NB4 (cell line): ENCODE measurements at regions not wholly inside any gene's neighbourhood (a gene's known extent, or its start where the extent isn't known, plus 50 kb on each side); places are given as distances from the start of the nearest gene placed in this dataset.

Experiments used
- DNase-seq: peaks from one replicate; pipeline ENCODE4 v3.0.0; 2010; ENCODE audit warnings: low read depth
- H3K4me3 ChIP-seq: one replicate; pipeline ENCODE4 v1.5.1; 2011; ENCODE audit warnings: mild to moderate bottlenecking, low read depth, low read length, moderate library complexity
- CTCF ChIP-seq: IDR thresholded peaks from one replicate; pipeline ENCODE4 v1.5.1; 2012; ENCODE audit warnings: low read depth, low read length
- MAX ChIP-seq: IDR thresholded peaks from 2 replicates; pipeline ENCODE4 v1.6.1; 2011; ENCODE audit warnings: low read depth, low read length
- MYC ChIP-seq: IDR thresholded peaks from 2 replicates; pipeline ENCODE4 v1.6.1; 2011; ENCODE audit warnings: low read depth, low read length
- POLR2A ChIP-seq: IDR thresholded peaks from 2 replicates; pipeline ENCODE4 v1.6.1; 2011; ENCODE audit warnings: mild to moderate bottlenecking; ENCODE audit not compliant: insufficient read length; ENCODE audit errors: extremely low read depth

GRCh38 chr4:180769791-180770190 lies 1473.4 kb upstream of the TENM3 start:
- no peak for TF ChIP-seq POLR2A
- TF ChIP-seq MYC = no peak
- TF ChIP-seq MAX = no peak
- no peak for TF ChIP-seq CTCF
- no peak overlapping the region for H3K4me3 ChIP-seq
- no peak for DNase-seq

- H3K4me3 ChIP-seq = no peak overlapping the region
- DNase-seq = no peak
- TF ChIP-seq CTCF (no peak), POLR2A (no peak), MYC (no peak), MAX (no peak)
Measured at GRCh38 chr4:180770265-180770664, 1472.9 kb upstream of the TENM3 start.

GRCh38 chr4:180784940-180785339 lies 1458.3 kb upstream of the TENM3 start:
- no peak for DNase-seq
- TF ChIP-seq MYC (no peak), POLR2A (no peak), MAX (no peak), CTCF (no peak)
- H3K4me3 ChIP-seq = no peak overlapping the region

GRCh38 chr4:180788729-180789128 lies 1454.5 kb upstream of the TENM3 start:
- no peak for DNase-seq
- TF ChIP-seq CTCF (no peak), MYC (no peak), POLR2A (no peak), MAX (no peak)
- no peak overlapping the region for H3K4me3 ChIP-seq

GRCh38 chr4:180789929-180790328 lies 1453.3 kb upstream of the TENM3 start:
- no peak overlapping the region for H3K4me3 ChIP-seq
- TF ChIP-seq MYC = no peak
- no peak for TF ChIP-seq MAX
- TF ChIP-seq CTCF = no peak
- no peak for TF ChIP-seq POLR2A
- no peak for DNase-seq

- TF ChIP-seq MAX (no peak), CTCF (no peak), MYC (no peak), POLR2A (no peak)
- no peak overlapping the region for H3K4me3 ChIP-seq
- DNase-seq = no peak
Measured at GRCh38 chr4:180790471-180790870, 1452.7 kb upstream of the TENM3 start.
